Spleen (tissue), 11 donors: ENCODE measurements at regions not wholly inside any gene's neighbourhood (a gene's known extent, or its start where the extent isn't known, plus 50 kb on each side); places are given as distances from the start of the nearest gene placed in this dataset.

Experiments used
- DNase-seq: peaks from one replicate; pipeline ENCODE4 v3.0.0-alpha.2; 2020
- H3K27ac ChIP-seq, 8 donors: fragments of 200-600 bp; sonication (generic) in 7 of 8; 1 replicate in 4 of 8; 2 replicates in 4 of 8; pipeline versions ENCODE4 v1.5.0 to v1.8.0; 2016 to 2021; ENCODE audit warnings: inconsistent platforms in 4 of 8, mild to moderate bottlenecking in 4 of 8, moderate library complexity in 1 of 8
- H3K27me3 ChIP-seq, 7 donors: fragments of 200-600 bp; sonication (generic) in 6 of 7; replicated peaks in 1 of 7; 1 replicate in 4 of 7; 2 replicates in 3 of 7; pipeline versions ENCODE4 v1.5.0 to v1.8.0; 2016 to 2021; ENCODE audit warnings: inconsistent platforms in 3 of 7, mild to moderate bottlenecking in 1 of 7
- H3K36me3 ChIP-seq, 6 donors: fragments of 200-600 bp; sonication (generic) in 5 of 6; 1 replicate in 4 of 6; 2 replicates in 2 of 6; pipeline versions ENCODE4 v1.5.0 to v1.8.0; 2016 to 2021; ENCODE audit warnings: inconsistent platforms in 2 of 6
- H3K4me1 ChIP-seq, 6 donors: fragments of 200-600 bp; sonication (generic) in 5 of 6; 1 replicate in 3 of 6; 2 replicates in 3 of 6; pipeline versions ENCODE4 v1.5.0 to v1.8.0; 2016 to 2021; ENCODE audit warnings: inconsistent platforms in 3 of 6
- H3K4me3 ChIP-seq, 8 donors: fragments of 200-600 bp; sonication (generic) in 7 of 8; 1 replicate in 4 of 8; 2 replicates in 4 of 8; pipeline versions ENCODE4 v1.5.0 to v1.8.0; 2016 to 2021; ENCODE audit warnings: inconsistent platforms in 4 of 8, mild to moderate bottlenecking in 4 of 8, moderate library complexity in 2 of 8
- H3K9me3 ChIP-seq, 8 donors: fragments of 200-600 bp; sonication (generic) in 7 of 8; 1 replicate in 4 of 8; 2 replicates in 4 of 8; pipeline versions ENCODE4 v1.5.0 to v1.8.0; 2016 to 2021; ENCODE audit warnings: inconsistent platforms in 4 of 8
- CTCF ChIP-seq, 11 experiments: fragments of 200-600 bp in 7 of 11; fragments of 450-650 bp in 4 of 11; sonication (generic) in 4 of 11; IDR thresholded peaks in 8 of 11; conservative IDR thresholded peaks in 3 of 11; 1 replicate in 7 of 11; 2 replicates in 4 of 11; pipeline versions ENCODE4 v1.4.0 to v1.8.0; 2016 to 2021; ENCODE audit warnings: antibody characterized with exemption in 11 of 11, inconsistent platforms in 4 of 11, mild to moderate bottlenecking in 1 of 11
- POLR2A ChIP-seq, 3 donors: fragments of 450-650 bp; IDR thresholded peaks; one replicate each; pipeline ENCODE4 v1.5.1; 2017; ENCODE audit warnings: antibody characterized with exemption in 3 of 3, mild to moderate bottlenecking in 1 of 3
- POLR2AphosphoS5 ChIP-seq, 3 donors: sonication (generic); formaldehyde crosslinking; IDR thresholded peaks; one replicate each; pipeline ENCODE4 v1.5.1; 2017; ENCODE audit warnings: antibody characterized with exemption in 3 of 3
- WGBS, 5 donors: extraction: QIAGEN DNeasy Blood & Tissue Kit in 3 of 5; methylation state at CpG; one replicate each; pipeline versions ENCODE4 v1.1.5 to v1.1.7; 2013 to 2018; 5-methylcytosine and 5-hydroxymethylcytosine counted together
- intact Hi-C: fragments of 100-400 bp; cut with DNase I; formaldehyde crosslinking; loops from one replicate; pipeline ENCODE4 v1.15.0; 2023; ENCODE audit warnings: low total_unique reads
- donor health status: healthy with polysubstance abuse.
- donor health status: DM: no; HTN: no; CAD: no; lungs with moderate emphysema.
- donor health status: DM: no; HTN: no; CAD: no.
- donor health status: Bipolar disorder and iron deficiency.
- donor health status: healthy.
- donor health status: DM: no; HTN: no; CAD: no.
- donor health status: DM: yes; HTN: yes; CAD: no.

- Histone ChIP-seq H3K36me3 (no peaks in the 10 kb centered on the region), H3K4me1 (peaks cover 3 to 54% (median 29%) of the 10 kb centered on the region in 6 donors), H3K4me3 (peak overlapping the region; percentile 5 to 66 (median 29)), H3K9me3 (no peaks in the 10 kb centered on the region), H3K27ac (no peak overlapping the region), H3K27me3 (peaks cover 4 to 79% (median 43%) of the 10 kb centered on the region in 7 donors)
- no peak for DNase-seq
- intact Hi-C loops = no loop called here
- no peak for TF ChIP-seq POLR2AphosphoS5 (IDR thresholded peaks at IDR 0.05)
- 2 to 5% (median 3%) methylated on average over 35 to 59 of the region's 59 CpGs for WGBS, 5 donors
These were observed 69.1 kb downstream of the ASCL4 start for GRCh38 chr12:107843351-107844311.

- peaks cover 3 to 54% (median 29%) of the 10 kb centered on the region in 6 donors for H3K4me1 ChIP-seq
- 2 to 14% (median 3%) methylated on average over 18 to 54 of the region's 54 CpGs for WGBS, 5 donors
- TF ChIP-seq POLR2AphosphoS5 (IDR thresholded peaks at IDR 0.05) = no peak
- DNase-seq = no peak
- peak overlapping the region; percentile 2 to 66 (median 29) for H3K4me3 ChIP-seq
- no peaks in the 10 kb centered on the region for H3K36me3 ChIP-seq
- no peak overlapping the region for H3K27ac ChIP-seq
- peaks cover 4 to 85% (median 43%) of the 10 kb centered on the region in 7 donors for H3K27me3 ChIP-seq
- no peaks in the 10 kb centered on the region for H3K9me3 ChIP-seq
- intact Hi-C loops = no loop called here
These were observed 69.9 kb downstream of the ASCL4 start for GRCh38 chr12:107844312-107844921.

- Histone ChIP-seq H3K9me3 (no peaks in the 10 kb centered on the region), H3K4me1 (peaks cover 3 to 54% (median 29%) of the 10 kb centered on the region in 6 donors), H3K4me3 (peak overlapping the region in 3 of 8 donors; percentile 5 to 31 (median 28)), H3K36me3 (no peaks in the 10 kb centered on the region), H3K27me3 (peaks cover 4 to 82% (median 43%) of the 10 kb centered on the region in 7 donors), H3K27ac (no peak overlapping the region)
- intact Hi-C loops = no loop called here
- WGBS, 5 donors = 17 to 20% (median 18%) methylated on average over 34 to 51 of the region's 51 CpGs
- TF ChIP-seq CTCF (IDR thresholded peaks at IDR 0.05 in 8 of 11, conservative IDR thresholded peaks at IDR 0.05 in 3 of 11) = no peak
- TF ChIP-seq POLR2A (IDR thresholded peaks at IDR 0.05) = no peak
- TF ChIP-seq POLR2AphosphoS5 (IDR thresholded peaks at IDR 0.05) = no peak
- DNase-seq = no peak
These were observed 70.9 kb downstream of the ASCL4 start for GRCh38 chr12:107845226-107845979.

- peaks cover 4 to 74% (median 40%) of the 10 kb centered on the region in 7 donors for H3K27me3 ChIP-seq
- TF ChIP-seq CTCF (IDR thresholded peaks at IDR 0.05 in 8 of 11, conservative IDR thresholded peaks at IDR 0.05 in 3 of 11) = no peak
- no peak for TF ChIP-seq POLR2A (IDR thresholded peaks at IDR 0.05)
- no peak for TF ChIP-seq POLR2AphosphoS5 (IDR thresholded peaks at IDR 0.05)
- no peak for DNase-seq
- WGBS, 5 donors = 59 to 76% (median 66%) methylated on average over 10 to 17 of the region's 17 CpGs
- H3K36me3 ChIP-seq = no peaks in the 10 kb centered on the region
- H3K4me3 ChIP-seq = peak overlapping the region in 1 of 8 donors; percentile 5
- no peaks in the 10 kb centered on the region for H3K9me3 ChIP-seq
- intact Hi-C loops = no loop called here
- H3K27ac ChIP-seq = no peak overlapping the region
- H3K4me1 ChIP-seq = peaks cover 3 to 54% (median 29%) of the 10 kb centered on the region in 6 donors
These were observed 71.6 kb downstream of the ASCL4 start for GRCh38 chr12:107845980-107846659.
